Activated CD4-positive, alpha-beta T cell treated with anti-CD3 and anti-CD28 coated beads, Interleukin-2, Interleukin-4, amounts not matched to agents 100 ng/mL and 50 ng/mL, durations not matched to agents 16 hours and 8 hours (primary cell): ENCODE measurements at regions not wholly inside any gene's neighbourhood (a gene's known extent, or its start where the extent isn't known, plus 50 kb on each side); places are given as distances from the start of the nearest gene placed in this dataset.

Experiments
- DNase-seq: peaks from one replicate; pipeline ENCODE4 v3.0.0-alpha.2; 2020; ENCODE audit warnings: low spot score

- no peak for DNase-seq
Measured at GRCh38 chr22:25366876-25367466, 147.5 kb downstream of the CRYBB2 start.

GRCh38 chr22:25367756-25368155 lies 148.3 kb downstream of the CRYBB2 start:
- no peak for DNase-seq

DNA sequence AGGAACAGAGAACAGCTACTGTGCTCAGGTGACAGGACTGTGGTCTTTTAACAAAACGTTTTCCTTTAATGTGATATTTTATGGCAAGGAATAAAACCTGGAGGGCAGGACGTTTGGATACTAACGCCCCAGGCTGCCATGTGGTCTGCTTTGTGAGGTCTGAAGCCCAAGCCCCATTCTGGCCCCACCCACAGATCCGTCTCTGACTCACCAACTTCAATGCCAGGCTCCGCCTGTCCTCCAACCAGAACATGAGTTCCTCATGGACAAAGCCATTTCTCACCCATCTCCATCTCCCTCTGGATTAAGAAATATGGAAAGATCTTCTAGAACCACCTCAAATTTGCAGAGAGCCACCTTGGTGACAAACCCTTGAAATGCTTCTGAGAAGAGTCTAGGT lies 148.8 kb downstream of the CRYBB2 start:
- DNase-seq: no peak

- DNase-seq: no peak
Measured at GRCh38 chr22:25369041-25369440, 149.6 kb downstream of the CRYBB2 start.

- DNase-seq: no peak
Measured at GRCh38 chr22:25370322-25370721, 150.9 kb downstream of the CRYBB2 start.

- DNase-seq: no peak
Measured at GRCh38 chr22:25372000-25372595, 152.7 kb downstream of the CRYBB2 start.

GRCh38 chr22:25373961-25374360 lies 154.5 kb downstream of the CRYBB2 start:
- no peak for DNase-seq

DNA sequence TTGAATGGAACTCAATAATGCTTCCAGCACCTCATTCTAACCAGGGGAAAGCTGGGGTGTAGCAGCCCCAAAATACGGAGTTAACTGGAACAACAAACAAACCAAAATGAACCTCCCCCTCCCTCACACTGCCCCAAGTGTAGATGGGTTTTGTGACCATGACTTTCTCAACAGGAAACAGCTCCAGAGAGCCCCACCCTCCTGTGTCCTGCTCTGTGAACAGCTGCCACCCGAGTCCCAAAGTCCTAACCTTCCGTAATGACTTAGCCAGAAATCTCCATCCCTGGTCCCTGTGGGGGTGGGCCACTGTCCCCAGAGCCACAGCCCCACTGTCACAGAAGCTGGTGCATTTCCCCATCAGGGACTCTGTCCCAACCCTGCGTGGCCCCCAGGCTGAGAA lies 155.4 kb downstream of the CRYBB2 start:
- no peak for DNase-seq

DNA sequence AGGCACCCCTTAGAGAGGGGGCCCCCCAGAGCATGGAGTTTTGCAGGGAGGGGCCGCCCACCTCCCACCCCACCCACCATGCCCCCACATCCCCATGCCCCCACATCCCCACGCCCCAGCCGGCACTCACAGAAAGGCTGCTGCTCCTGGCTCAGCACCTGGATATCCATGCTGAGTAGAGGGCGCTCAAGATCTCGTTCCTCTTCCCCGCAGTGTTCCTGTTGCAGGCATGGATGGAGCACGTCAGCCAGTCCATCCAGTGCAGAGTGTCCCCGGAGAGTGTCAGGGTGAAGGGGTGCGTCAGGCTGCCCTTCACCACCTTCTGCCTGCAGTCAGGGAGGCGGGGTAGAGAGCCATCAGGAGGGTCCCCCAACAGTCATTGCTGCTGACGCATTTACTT lies 156.2 kb downstream of the CRYBB2 start:
- no peak for DNase-seq

DNA sequence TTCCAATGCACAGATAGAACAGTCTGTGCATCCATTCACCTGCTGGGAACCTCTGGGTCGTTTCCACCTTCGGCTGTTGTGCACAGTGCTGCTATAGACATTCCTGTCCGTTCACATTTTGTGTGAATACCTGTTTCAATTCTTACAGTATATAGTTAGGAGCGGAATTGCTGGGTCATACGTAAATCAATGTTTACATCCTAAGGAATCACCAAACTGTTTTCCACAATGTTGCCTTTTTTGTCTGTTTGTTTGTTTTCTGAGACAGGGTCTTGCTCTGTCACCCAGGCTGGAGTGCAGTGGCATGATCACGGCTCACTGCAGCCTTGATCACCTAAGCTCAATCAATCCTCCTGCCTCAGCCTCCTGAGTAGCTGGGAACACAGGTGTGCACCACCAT lies 158.3 kb downstream of the CRYBB2 start:
- no peak for DNase-seq

- DNase-seq: no peak
Measured at GRCh38 chr22:25380122-25380747, 160.8 kb downstream of the CRYBB2 start.

- DNase-seq: no peak
Measured at GRCh38 chr22:25382762-25383161, 163.3 kb downstream of the CRYBB2 start.

GRCh38 chr22:25383278-25383820 lies 163.9 kb downstream of the CRYBB2 start:
- no peak for DNase-seq

- no peak for DNase-seq
Measured at GRCh38 chr22:25383892-25384291, 164.5 kb downstream of the CRYBB2 start.

GRCh38 chr22:25386538-25386884 lies 167.1 kb downstream of the CRYBB2 start:
- DNase-seq: no peak

DNA sequence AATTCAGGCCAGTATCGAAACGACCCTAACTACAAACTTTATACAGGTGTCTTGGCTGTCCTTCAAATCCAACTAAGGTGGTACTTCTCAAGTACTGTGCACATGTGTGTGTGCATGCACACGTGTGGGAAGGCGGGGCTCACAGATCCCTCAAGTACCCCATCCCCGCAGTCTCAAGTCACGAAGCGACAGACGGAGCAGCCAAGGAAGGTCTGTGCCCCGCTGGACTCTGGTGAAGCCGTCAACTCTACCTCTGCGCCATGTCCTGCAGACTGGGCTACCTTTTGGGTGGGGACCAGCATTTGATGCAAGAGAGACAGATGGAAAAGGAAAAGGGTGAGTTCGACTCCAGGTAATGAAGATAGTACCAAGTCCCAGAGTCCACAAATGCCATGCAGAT lies 169.0 kb downstream of the CRYBB2 start:
- DNase-seq: no peak

DNA sequence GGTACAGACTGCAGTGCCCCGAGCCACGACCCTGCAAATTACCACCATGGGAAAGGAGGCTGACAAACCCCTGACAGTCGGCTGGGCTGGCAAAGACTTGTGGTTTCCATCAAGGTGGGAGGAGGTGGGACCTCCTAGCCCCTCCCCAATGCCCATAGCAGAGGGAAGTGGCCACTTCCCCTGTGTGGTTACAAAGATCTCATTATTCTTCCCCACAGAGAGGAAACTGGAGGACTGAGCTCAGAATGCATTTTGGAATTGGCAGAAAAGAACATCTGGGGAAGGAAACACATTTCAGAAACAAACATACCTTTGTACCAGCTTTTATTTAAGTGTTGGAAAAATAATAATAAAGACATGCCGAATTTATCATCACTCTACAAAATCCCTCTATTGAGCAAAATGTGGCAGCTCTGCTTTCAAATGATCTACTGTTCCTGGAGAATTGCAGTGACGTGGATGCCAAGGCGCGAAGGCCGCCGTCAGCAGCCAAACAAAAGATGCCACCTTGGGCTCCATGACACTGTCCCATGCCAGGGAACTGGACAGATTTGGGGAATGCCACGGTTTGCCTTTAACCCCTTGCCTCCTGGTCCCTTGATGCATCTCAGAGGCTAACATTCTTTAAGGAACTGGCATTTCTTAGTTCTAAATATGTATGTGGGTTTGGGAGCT lies 169.6 kb downstream of the CRYBB2 start:
- DNase-seq: no peak

GRCh38 chr22:25389541-25389919 lies 170.1 kb downstream of the CRYBB2 start:
- DNase-seq: no peak

- no peak for DNase-seq
Measured at GRCh38 chr22:25390297-25391240, 171.1 kb downstream of the CRYBB2 start.

GRCh38 chr22:25392584-25392983 lies 171.9 kb upstream of the GRK3 start:
- no peak for DNase-seq

DNA sequence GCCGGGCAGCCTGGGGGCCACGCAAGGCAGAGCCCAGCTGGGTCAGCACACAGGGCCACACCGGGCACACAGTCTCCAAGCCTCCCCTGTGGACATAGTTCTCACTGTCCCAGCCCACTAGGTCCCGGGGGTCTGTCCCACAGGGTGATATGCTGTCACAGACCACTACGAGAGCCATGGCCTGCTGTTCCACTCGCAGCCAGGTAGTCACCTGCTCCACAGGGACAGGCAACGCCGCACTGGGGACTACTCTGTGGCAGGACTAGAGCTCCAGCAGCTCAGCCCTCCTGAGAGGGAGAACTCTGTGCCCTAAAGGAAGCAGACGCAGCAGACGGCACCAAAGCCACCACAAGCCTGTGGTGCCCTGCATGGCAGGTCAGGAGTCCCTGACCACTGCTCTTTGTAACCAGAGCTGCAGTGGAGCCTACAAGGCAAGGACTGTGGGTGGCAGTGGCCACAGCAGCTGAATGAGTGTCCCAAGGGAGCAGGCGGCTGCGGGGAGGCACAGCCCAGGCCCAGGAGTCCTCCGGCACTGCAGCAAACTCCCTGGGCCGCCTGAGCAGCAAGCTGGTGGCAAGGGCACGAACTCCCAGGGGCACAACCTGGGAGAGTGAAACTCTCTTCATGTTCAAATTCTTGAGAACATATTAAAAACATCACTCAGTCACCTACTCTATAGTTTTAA lies 171.2 kb upstream of the GRK3 start:
- DNase-seq: no peak
